ENCODE measurements at regions not wholly inside any gene's neighbourhood (a gene's known extent, or its start where the extent isn't known, plus 50 kb on each side); places are given as distances from the start of the nearest gene placed in this dataset.
"Not testable (repeated sequence)": the region's sequence is repeated elsewhere in the genome, so short reads cannot be mapped to it uniquely, and the experiment has no call there.

GRCh38 chr6:20023549-20024315 is 186.6 kb downstream of the ID4 start:
- DNase-seq (ENCODE audit: extremely low read depth, low read depth) = not testable (repeated sequence)

- DNase-seq (ENCODE audit: extremely low read depth, low read depth) = no peak
These were observed 187.1 kb downstream of the ID4 start for GRCh38 chr6:20024316-20024673.

GRCh38 chr6:20024978-20025377 is 187.3 kb downstream of the MBOAT1 start:
- no peak for DNase-seq (ENCODE audit: extremely low read depth, low read depth)

- DNase-seq (ENCODE audit: extremely low read depth, low read depth) = no peak
These were observed 186.6 kb downstream of the MBOAT1 start for GRCh38 chr6:20025681-20026080.

- no peak for DNase-seq (ENCODE audit: extremely low read depth, low read depth)
These were observed 184.1 kb downstream of the MBOAT1 start for GRCh38 chr6:20028143-20028542.

- DNase-seq (ENCODE audit: extremely low read depth, low read depth) = no peak
These were observed 183.7 kb downstream of the MBOAT1 start for GRCh38 chr6:20028562-20028961.

- DNase-seq (ENCODE audit: extremely low read depth, low read depth) = no peak
These were observed 182.3 kb downstream of the MBOAT1 start for GRCh38 chr6:20029979-20030378.

- no peak for DNase-seq (ENCODE audit: extremely low read depth, low read depth)
These were observed 180.9 kb downstream of the MBOAT1 start for GRCh38 chr6:20031342-20031741.

GRCh38 chr6:20033697-20034407 is 178.4 kb downstream of the MBOAT1 start:
- no peak for DNase-seq (ENCODE audit: extremely low read depth, low read depth)

GRCh38 chr6:20034408-20034769 is 177.9 kb downstream of the MBOAT1 start:
- no peak for DNase-seq (ENCODE audit: extremely low read depth, low read depth)

GRCh38 chr6:20036141-20036677 is 176.1 kb downstream of the MBOAT1 start:
- DNase-seq (ENCODE audit: extremely low read depth, low read depth) = no peak

GRCh38 chr6:20038410-20039204 is 173.7 kb downstream of the MBOAT1 start:
- DNase-seq (ENCODE audit: extremely low read depth, low read depth) = no peak

GRCh38 chr6:20044883-20045282 is 167.4 kb downstream of the MBOAT1 start:
- DNase-seq (ENCODE audit: extremely low read depth, low read depth) = no peak

Data from NCI-H460 (cell line).